Coronary artery (tissue), 2 donors: ENCODE measurements at regions not wholly inside any gene's neighbourhood (a gene's known extent, or its start where the extent isn't known, plus 50 kb on each side); places are given as distances from the start of the nearest gene placed in this dataset.

Source experiments
- DNase-seq: peaks from one replicate; pipeline ENCODE4 v3.0.0-alpha.2; 2017; ENCODE audit warnings: low spot score
- H3K27ac ChIP-seq, 2 donors: fragments of 200-600 bp; sonication (generic); one replicate each; pipeline ENCODE4 v1.5.1; 2016 to 2019
- H3K4me3 ChIP-seq: fragments of 200-600 bp; sonication (generic); 2 replicates; pipeline ENCODE4 v1.5.1; 2016; ENCODE audit warnings: mild to moderate bottlenecking, moderate library complexity
- TF ChIP-seq, protein P1 (sequence below): fragments of 200-600 bp; sonication (generic); IDR thresholded peaks from one replicate; pipeline ENCODE4 v1.5.1; 2019; ENCODE audit warnings: antibody characterized with exemption

DNA sequence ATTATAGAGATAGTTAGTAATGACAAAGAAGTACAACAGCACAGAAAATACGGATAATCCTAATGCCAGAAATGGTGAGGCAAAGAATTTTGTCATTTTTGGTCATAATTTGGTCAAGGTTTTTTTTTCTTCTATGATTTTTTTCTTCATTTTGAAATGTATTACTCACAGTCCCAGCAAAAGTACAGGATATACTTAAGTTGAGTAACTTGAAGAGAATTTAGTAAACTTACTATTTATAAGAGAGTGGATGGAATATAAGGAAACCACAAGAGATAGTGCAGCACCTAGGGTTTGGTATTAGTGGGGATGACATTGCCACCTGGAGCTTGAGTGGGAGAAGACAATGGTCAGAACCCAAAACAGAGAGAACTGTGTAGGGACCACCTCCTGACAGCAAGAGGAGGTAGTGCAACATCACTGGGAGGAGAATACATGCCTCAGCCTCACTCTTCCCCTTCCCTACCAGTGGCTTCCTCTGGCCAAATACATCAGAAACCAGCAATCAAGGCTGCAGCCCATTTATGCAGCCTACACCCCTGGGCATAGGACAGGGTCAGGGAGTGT lies 434.5 kb upstream of the TRPC7 start:
- no peak overlapping the region for H3K4me3 ChIP-seq
- TF ChIP-seq, protein P1, sequence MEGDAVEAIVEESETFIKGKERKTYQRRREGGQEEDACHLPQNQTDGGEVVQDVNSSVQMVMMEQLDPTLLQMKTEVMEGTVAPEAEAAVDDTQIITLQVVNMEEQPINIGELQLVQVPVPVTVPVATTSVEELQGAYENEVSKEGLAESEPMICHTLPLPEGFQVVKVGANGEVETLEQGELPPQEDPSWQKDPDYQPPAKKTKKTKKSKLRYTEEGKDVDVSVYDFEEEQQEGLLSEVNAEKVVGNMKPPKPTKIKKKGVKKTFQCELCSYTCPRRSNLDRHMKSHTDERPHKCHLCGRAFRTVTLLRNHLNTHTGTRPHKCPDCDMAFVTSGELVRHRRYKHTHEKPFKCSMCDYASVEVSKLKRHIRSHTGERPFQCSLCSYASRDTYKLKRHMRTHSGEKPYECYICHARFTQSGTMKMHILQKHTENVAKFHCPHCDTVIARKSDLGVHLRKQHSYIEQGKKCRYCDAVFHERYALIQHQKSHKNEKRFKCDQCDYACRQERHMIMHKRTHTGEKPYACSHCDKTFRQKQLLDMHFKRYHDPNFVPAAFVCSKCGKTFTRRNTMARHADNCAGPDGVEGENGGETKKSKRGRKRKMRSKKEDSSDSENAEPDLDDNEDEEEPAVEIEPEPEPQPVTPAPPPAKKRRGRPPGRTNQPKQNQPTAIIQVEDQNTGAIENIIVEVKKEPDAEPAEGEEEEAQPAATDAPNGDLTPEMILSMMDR: no peak
- DNase-seq: no peak

DNA sequence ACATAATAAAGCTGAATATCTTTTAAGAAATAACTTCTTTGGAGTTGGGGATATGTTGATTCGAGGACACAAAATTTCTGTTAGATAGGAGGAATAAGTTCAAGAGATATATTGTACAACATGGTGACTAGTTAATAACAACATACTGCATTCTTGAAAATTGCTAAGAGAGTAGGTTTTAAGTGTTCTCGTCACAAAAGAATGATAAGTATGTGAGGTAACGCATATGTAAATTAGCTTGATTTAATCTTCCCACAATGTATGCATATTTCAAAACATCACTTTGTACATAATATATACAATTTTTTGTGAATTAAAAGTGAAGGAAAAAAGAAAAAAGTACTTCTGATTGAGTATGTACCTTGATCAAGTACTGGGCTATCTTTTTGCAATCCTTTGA lies 428.0 kb upstream of the TRPC7 start:
- DNase-seq: no peak
- H3K27ac ChIP-seq: no peak overlapping the region
- no peak overlapping the region for H3K4me3 ChIP-seq
- TF ChIP-seq, protein P1: no peak

More for the DNA sequence above, 434.5 kb upstream of the TRPC7 start:
- no peak overlapping the region for H3K27ac ChIP-seq

DNA sequence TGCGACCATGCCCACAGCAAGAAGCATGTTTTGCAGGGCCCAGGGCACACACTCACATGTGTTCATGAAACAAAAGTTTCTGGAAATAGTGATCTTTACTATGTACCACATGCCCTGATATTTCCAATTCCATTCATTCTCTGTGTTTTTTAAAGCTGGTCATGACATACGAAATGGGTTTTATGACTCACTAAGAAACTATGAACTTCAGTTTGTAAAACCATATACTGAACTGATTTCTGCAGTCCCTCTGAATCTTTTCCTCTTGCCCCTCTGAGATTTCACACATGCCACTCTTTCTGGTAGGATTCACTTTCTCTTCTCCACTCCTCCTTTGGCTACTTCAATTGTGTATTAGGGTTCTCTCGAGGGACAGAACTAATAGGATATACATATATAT lies 416.1 kb upstream of the TRPC7 start:
- H3K27ac ChIP-seq: no peak overlapping the region
- DNase-seq: no peak
- TF ChIP-seq, protein P1: no peak
- H3K4me3 ChIP-seq: no peak overlapping the region

DNA sequence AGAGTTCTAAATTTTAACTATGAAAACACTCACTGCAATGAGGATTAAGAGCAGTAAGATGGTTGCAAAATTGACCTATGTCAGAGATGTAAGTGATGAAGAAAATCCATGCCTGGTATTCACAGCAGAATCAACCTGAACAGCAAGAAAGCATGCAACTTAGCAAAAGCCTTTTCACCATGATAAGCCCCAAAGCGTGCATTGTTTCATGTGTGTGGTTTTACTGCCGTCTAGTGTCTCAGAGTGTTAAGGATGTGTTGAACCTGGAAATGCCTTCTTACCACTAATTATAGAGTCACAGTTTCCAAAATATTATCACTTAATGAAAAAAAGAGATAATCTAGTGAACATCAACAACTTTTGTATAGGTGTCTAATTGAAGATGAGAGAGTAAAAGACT lies 415.2 kb upstream of the TRPC7 start:
- no peak for DNase-seq
- no peak overlapping the region for H3K4me3 ChIP-seq
- TF ChIP-seq, protein P1: no peak
- H3K27ac ChIP-seq: no peak overlapping the region

DNA sequence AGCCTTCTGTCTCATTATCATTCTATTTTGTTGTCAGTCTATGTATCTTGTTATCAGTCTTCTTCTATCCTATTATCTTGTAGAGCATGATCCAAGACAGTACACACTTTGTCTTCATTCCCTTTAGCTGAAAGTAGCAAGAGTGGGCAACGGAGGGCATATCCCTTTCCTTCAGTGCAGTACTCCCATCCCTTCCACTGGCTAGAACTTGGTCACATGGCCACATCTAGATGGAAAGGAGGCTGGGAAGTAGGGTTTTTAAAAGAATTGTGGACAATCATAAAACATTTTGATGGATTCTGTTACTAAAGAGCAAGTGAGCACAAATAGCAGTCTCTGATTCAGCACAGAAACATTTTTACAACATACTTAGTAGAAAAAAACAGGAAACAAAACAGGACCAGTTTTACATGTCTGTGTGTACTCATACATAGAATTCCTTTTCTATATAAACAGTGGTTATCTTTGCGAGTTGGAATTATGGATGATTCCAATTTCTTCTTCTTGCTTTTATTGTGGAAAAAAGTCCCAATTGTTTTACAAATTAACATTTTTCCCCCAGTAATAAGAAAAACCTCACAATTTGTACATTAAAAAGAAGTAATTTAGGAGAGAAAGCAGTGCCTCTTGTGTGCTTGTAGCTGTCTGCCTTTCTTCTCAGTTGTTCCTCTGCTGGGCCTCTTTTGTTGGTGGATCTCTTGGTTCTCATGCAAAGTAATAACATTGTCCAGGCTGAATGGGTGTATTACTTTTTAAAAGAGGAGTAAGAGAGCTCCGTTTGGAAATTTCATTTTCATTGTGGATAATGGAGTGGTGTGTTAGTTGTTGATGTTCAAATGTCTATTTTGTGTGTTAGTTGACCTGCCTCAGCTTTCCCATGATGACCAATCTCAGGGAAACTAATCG lies 410.9 kb upstream of the TRPC7 start:
- DNase-seq: no peak
- Histone ChIP-seq H3K27ac (no peak overlapping the region), H3K4me3 (no peak overlapping the region)
- TF ChIP-seq, protein P1: no peak

DNA sequence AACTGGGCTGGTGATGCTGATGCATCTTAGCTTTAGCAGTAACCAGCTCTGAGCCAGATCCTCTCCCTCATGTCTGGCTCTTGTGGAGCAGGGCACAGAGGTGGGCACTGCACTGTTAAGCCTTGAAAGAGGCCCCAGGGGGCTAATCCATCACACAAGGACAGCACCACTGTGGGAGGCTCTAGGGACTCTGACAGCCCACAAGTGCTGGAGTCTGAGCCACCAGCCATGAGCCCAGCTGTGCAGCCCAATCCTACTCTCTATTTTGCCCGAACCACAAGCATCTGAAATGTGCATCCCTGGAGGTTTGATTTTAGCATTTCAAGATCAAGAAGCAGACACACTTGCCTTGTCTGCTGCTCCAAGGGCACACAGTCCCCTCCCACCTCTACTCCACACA lies 407.1 kb upstream of the TRPC7 start:
- H3K27ac ChIP-seq: no peak overlapping the region
- no peak overlapping the region for H3K4me3 ChIP-seq
- DNase-seq: no peak
- TF ChIP-seq, protein P1: no peak
